A549 (cell line): ENCODE measurements at regions not wholly inside any gene's neighbourhood (a gene's known extent, or its start where the extent isn't known, plus 50 kb on each side); places are given as distances from the start of the nearest gene placed in this dataset.

ENCODE experiments used
- BCL3 ChIP-seq: fragments of >200 bp; sonication (Bioruptor Twin); formaldehyde crosslinking; IDR thresholded peaks from 3 replicates; pipeline ENCODE4 v1.6.1; 2016
- BHLHE40 ChIP-seq: IDR thresholded peaks from 2 replicates; pipeline ENCODE4 v1.6.1; 2012; ENCODE audit warnings: low read depth, low read length, inconsistent platforms
- CTCF ChIP-seq: fragments of >200 bp; sonication (Bioruptor Twin); formaldehyde crosslinking; IDR thresholded peaks from 3 replicates; pipeline ENCODE4 v1.5.1; 2016
- EHMT2 ChIP-seq: fragments of 200-600 bp; sonication (generic); IDR thresholded peaks from 2 replicates; pipeline ENCODE4 v1.6.1; 2016; ENCODE audit warnings: antibody characterized with exemption, low read depth, mild to moderate bottlenecking, moderate library complexity
- HDAC2 ChIP-seq: fragments of 200-600 bp; sonication (generic); IDR thresholded peaks from 2 replicates; pipeline ENCODE4 v1.6.1; 2016
- HOXB13 ChIP-seq: fragments of 250-450 bp; sonication (Bioruptor Pico); IDR thresholded peaks from 2 replicates; pipeline ENCODE4 v1.5.0; 2020; ENCODE audit warnings: low read depth, mild to moderate bottlenecking, moderate library complexity
- JUNB ChIP-seq: fragments of >200 bp; sonication (Bioruptor Twin); formaldehyde crosslinking; IDR thresholded peaks from 2 replicates; pipeline ENCODE4 v1.6.1; 2016
- KDM1A ChIP-seq: fragments of 200-600 bp; sonication (generic); IDR thresholded peaks from 2 replicates; pipeline ENCODE4 v1.6.1; 2016; ENCODE audit warnings: low read depth, mild to moderate bottlenecking
- MAX ChIP-seq: IDR thresholded peaks from 2 replicates; pipeline ENCODE4 v1.6.1; 2012
- MYC ChIP-seq: IDR thresholded peaks from 2 replicates; pipeline ENCODE4 v1.6.1; 2012; ENCODE audit warnings: mild to moderate bottlenecking, inconsistent platforms, low read length, improper control_type of control experiment, borderline replicate concordance
- POLR2A ChIP-seq: IDR thresholded peaks from 2 replicates; pipeline ENCODE4 v1.6.1; 2012; ENCODE audit warnings: mild to moderate bottlenecking, low read length
- POLR2AphosphoS2 ChIP-seq: conservative IDR thresholded peaks from 2 replicates; pipeline ENCODE4 v1.6.1; 2012; ENCODE audit warnings: low read length, improper control_type of control experiment, inconsistent platforms
- SMC3 ChIP-seq: fragments of >200 bp; sonication (Bioruptor Twin); formaldehyde crosslinking; IDR thresholded peaks from 3 replicates; pipeline ENCODE4 v1.6.1; 2018; ENCODE audit warnings: inconsistent platforms

- no peak for TF ChIP-seq POLR2A
- TF ChIP-seq CTCF, result no peak
- TF ChIP-seq BCL3, result no peak
- no peak for TF ChIP-seq POLR2AphosphoS2
- TF ChIP-seq MAX, result no peak
- TF ChIP-seq SMC3, result no peak
- no peak for TF ChIP-seq BHLHE40
- TF ChIP-seq JUNB, result no peak
- no peak for TF ChIP-seq HDAC2
- TF ChIP-seq KDM1A, result no peak
- no peak for TF ChIP-seq EHMT2
- no peak for TF ChIP-seq HOXB13
- TF ChIP-seq MYC, result no peak
These were observed 326.9 kb upstream of the DNAJC19 start for GRCh38 chr3:181316482-181316881.
